ENCODE measurements at regions not wholly inside any gene's neighbourhood (a gene's known extent, or its start where the extent isn't known, plus 50 kb on each side); places are given as distances from the start of the nearest gene placed in this dataset.

- TF ChIP-seq CTCF (IDR thresholded peaks at IDR 0.05; ENCODE audit: low read length) (no peak), EZH2 (IDR thresholded peaks at IDR 0.05; ENCODE audit: borderline replicate concordance, low read length) (no peak)
Measured at GRCh38 chr15:69722924-69723323, 270.3 kb downstream of the RPLP1 start.
